ENCODE measurements at regions not wholly inside any gene's neighbourhood (a gene's known extent, or its start where the extent isn't known, plus 50 kb on each side); places are given as distances from the start of the nearest gene placed in this dataset.

- TF ChIP-seq NANOG (IDR thresholded peaks at IDR 0.05; ENCODE audit: borderline replicate concordance) (no peak), ZNF331 (CRISPR knock-in tag; IDR thresholded peaks at IDR 0.05; ENCODE audit: low read depth) (no peak), ZNF462 (CRISPR knock-in tag; IDR thresholded peaks at IDR 0.05) (no peak), STAT1 (IDR thresholded peaks at IDR 0.05; ENCODE audit: unreplicated experiment) (no peak), EZH2 (IDR thresholded peaks at IDR 0.05; ENCODE audit: low read depth, unreplicated experiment) (no peak), CREB1 (CRISPR knock-in tag; IDR thresholded peaks at IDR 0.05; ENCODE audit: low read depth) (no peak), EZH2phosphoT487 (IDR thresholded peaks at IDR 0.05; ENCODE audit: unreplicated experiment) (no peak), ETS1 (IDR thresholded peaks at IDR 0.05) (no peak), CTCF (conservative IDR thresholded peaks at IDR 0.05; ENCODE audit: low read depth in 2 of 2) (no peak), POLR2AphosphoS5 (IDR thresholded peaks at IDR 0.05; ENCODE audit: low read depth) (no peak)
- H3K36me3 ChIP-seq (ENCODE audit: insufficient read depth): no peaks in the 10 kb centered on the region
- Mint-ChIP-seq H3K27ac (no peak overlapping the region), H3K9me3 (peaks cover 3% of the 10 kb centered on the region; the same call in 1 of the 3 replicates), H3K27me3 (ENCODE audit: insufficient read depth, low read depth, poor library complexity) (no peaks in the 10 kb centered on the region), H3K36me3 (ENCODE audit: low read depth) (no peaks in the 10 kb centered on the region), H3K4me1 (no peaks in the 10 kb centered on the region), H3K4me3 (no peak overlapping the region)
- DNase-seq (ENCODE audit: low spot score): no peak
- no peaks in the 10 kb centered on the region for H3K79me2 ChIP-seq (replicated peaks; ENCODE audit: insufficient read depth)
- 0 out of 2 replicates have a peak, but pooled peaks cover 3% of the 10 kb centered on the region for H3K9me2 ChIP-seq (ENCODE audit: insufficient read depth)
- ATAC-seq: no peak
- H3K4me3 ChIP-seq: no peak overlapping the region
- H3K4me1 ChIP-seq (ENCODE audit: insufficient read depth): no peaks in the 10 kb centered on the region
- H3F3A ChIP-seq (replicated peaks; ENCODE audit: low read depth): no peaks in the 10 kb centered on the region
- no peak overlapping the region for H2AFZ ChIP-seq
- H3K27me3 ChIP-seq (ENCODE audit: insufficient read depth): no peaks in the 10 kb centered on the region
- no peaks in the 10 kb centered on the region for H4K20me1 ChIP-seq (replicated peaks; ENCODE audit: insufficient read depth)
- no peak overlapping the region for H3K4me2 ChIP-seq
- H3K27ac ChIP-seq (ENCODE audit: low read depth): no peak overlapping the region
Measured at GRCh38 chr14:85442996-85443395, 86.9 kb upstream of the FLRT2 start.

All from GM23338 (cell line).